GM13977 (cell line): ENCODE measurements at regions not wholly inside any gene's neighbourhood (a gene's known extent, or its start where the extent isn't known, plus 50 kb on each side); places are given as distances from the start of the nearest gene placed in this dataset.

Source experiments
- DNase-seq: peaks from one replicate; pipeline ENCODE4 v3.0.0; 2012; ENCODE audit warnings: low spot score
- CTCF ChIP-seq: IDR thresholded peaks from 2 replicates; pipeline ENCODE4 v1.5.1; 2012; ENCODE audit warnings: mild to moderate bottlenecking, control low read depth; ENCODE audit not compliant: insufficient read depth; ENCODE audit errors: extremely low read depth, missing control alignments
- in situ Hi-C: fragments of 300-500 bp; cut with MboI; formaldehyde crosslinking; loops from one replicate; pipeline ENCODE4 v1.12.0; 2022; ENCODE audit warnings: low sequenced_read_pairs, low pct_unique_long_range_greater_than_20kb, mixed read lengths, inconsistent platforms; ENCODE audit not compliant: unreplicated experiment

GRCh38 chr17:63132459-63132911 lies 166.4 kb downstream of the TANC2 start:
- no peak for DNase-seq
- TF ChIP-seq CTCF, result no peak
- in situ Hi-C loops, result no loop called here

- DNase-seq, result no peak
- in situ Hi-C loops, result no loop called here
- TF ChIP-seq CTCF, result no peak
These were observed 167.5 kb downstream of the TANC2 start for GRCh38 chr17:63133491-63133890.

- TF ChIP-seq CTCF, result no peak
- in situ Hi-C loops, result no loop called here
These were observed 168.8 kb downstream of the TANC2 start for GRCh38 chr17:63134867-63135266.

GRCh38 chr17:63136369-63137012 lies 170.5 kb downstream of the TANC2 start:
- no peak for DNase-seq
- in situ Hi-C loops, result no loop called here
- TF ChIP-seq CTCF, result no peak

More at GRCh38 chr17:63134867-63135266, 168.8 kb downstream of the TANC2 start:
- no peak for DNase-seq

GRCh38 chr17:63137163-63137562 lies 171.1 kb downstream of the TANC2 start:
- no peak for DNase-seq
- in situ Hi-C loops, result no loop called here
- no peak for TF ChIP-seq CTCF

GRCh38 chr17:63138713-63139112 lies 172.7 kb downstream of the TANC2 start:
- no peak for TF ChIP-seq CTCF
- no peak for DNase-seq
- in situ Hi-C loops, result no loop called here
